Sigmoid colon (tissue), 4 donors: ENCODE measurements at regions not wholly inside any gene's neighbourhood (a gene's known extent, or its start where the extent isn't known, plus 50 kb on each side); places are given as distances from the start of the nearest gene placed in this dataset.

Source experiments
- CTCF ChIP-seq, 4 experiments: fragments of 450-650 bp in 3 of 4; fragments of 200-600 bp in 1 of 4; IDR thresholded peaks; one replicate each; pipeline ENCODE4 v1.5.1; 2016 to 2019; ENCODE audit warnings: antibody characterized with exemption in 4 of 4, mild to moderate bottlenecking in 3 of 4, moderate library complexity in 2 of 4
- EP300 ChIP-seq, 4 donors: sonication (generic); formaldehyde crosslinking; IDR thresholded peaks; one replicate each; pipeline ENCODE4 v1.6.1; 2017; ENCODE audit warnings: antibody characterized with exemption in 4 of 4
- POLR2A ChIP-seq, 2 donors: fragments of 450-650 bp; IDR thresholded peaks; one replicate each; pipeline ENCODE4 v1.6.1; 2016; ENCODE audit warnings: antibody characterized with exemption in 2 of 2, mild to moderate bottlenecking in 2 of 2, moderate library complexity in 2 of 2
- POLR2AphosphoS5 ChIP-seq, 4 donors: sonication (generic); formaldehyde crosslinking; IDR thresholded peaks; one replicate each; pipeline ENCODE4 v1.6.1; 2017; ENCODE audit warnings: antibody characterized with exemption in 4 of 4

GRCh38 chr13:62040078-62040477, 624.4 kb upstream of the PCDH20 start:
- TF ChIP-seq POLR2A (IDR thresholded peaks at IDR 0.05) (no peak), CTCF (IDR thresholded peaks at IDR 0.05) (no peak), EP300 (IDR thresholded peaks at IDR 0.05) (no peak), POLR2AphosphoS5 (IDR thresholded peaks at IDR 0.05) (no peak)
